Neural progenitor cell (in vitro differentiated cells): ENCODE measurements at regions not wholly inside any gene's neighbourhood (a gene's known extent, or its start where the extent isn't known, plus 50 kb on each side); places are given as distances from the start of the nearest gene placed in this dataset.

Experiments
- CTCF ChIP-seq: fragments of 200-600 bp; sonication (generic); IDR thresholded peaks from 2 replicates; pipeline ENCODE4 v1.5.1; 2017; ENCODE audit warnings: antibody characterized with exemption, mild to moderate bottlenecking
- EZH2 ChIP-seq: fragments of 200-600 bp; sonication (generic); IDR thresholded peaks from 2 replicates; pipeline ENCODE4 v1.6.1; 2017; ENCODE audit warnings: antibody characterized with exemption, mild to moderate bottlenecking, moderate library complexity

- TF ChIP-seq CTCF (no peak), EZH2 (no peak)
Observed at GRCh38 chr15:72958634-72959033, 93.6 kb upstream of the NEO1 start.
